K562 (cell line): ENCODE measurements at regions not wholly inside any gene's neighbourhood (a gene's known extent, or its start where the extent isn't known, plus 50 kb on each side); places are given as distances from the start of the nearest gene placed in this dataset.

ENCODE experiments used
- ARNT ChIP-seq, 2 experiments: fragments of 450-650 bp; IDR thresholded peaks; 2 replicates each; pipeline ENCODE4 v1.6.1; 2016; ENCODE audit warnings: mild to moderate bottlenecking in 1 of 2
- ASH1L ChIP-seq: fragments of 450-650 bp; IDR thresholded peaks from 2 replicates; pipeline ENCODE4 v1.6.1; 2018; ENCODE audit warnings: borderline replicate concordance, mild to moderate bottlenecking, low read depth; ENCODE audit not compliant: partially characterized antibody
- CTCF ChIP-seq, 3 experiments: IDR thresholded peaks in 2 of 3; conservative IDR thresholded peaks in 1 of 3; 2 replicates each; pipeline ENCODE4 v1.5.1; 2011 to 2012; ENCODE audit warnings: low read length in 3 of 3, mild to moderate bottlenecking in 3 of 3, control low read depth in 2 of 3, improper control_type of control experiment in 1 of 3, inconsistent platforms in 1 of 3, low read depth in 1 of 3, mixed read lengths in 1 of 3, moderate library complexity in 1 of 3; ENCODE audit not compliant: insufficient read depth in 2 of 3
- NRF1 ChIP-seq, 2 experiments: fragments of 450-650 bp; IDR thresholded peaks in 1 of 2; conservative IDR thresholded peaks in 1 of 2; 2 replicates each; pipeline ENCODE4 v1.6.1; 2014; ENCODE audit warnings: mild to moderate bottlenecking in 2 of 2
- TAF1 ChIP-seq: IDR thresholded peaks from 2 replicates; pipeline ENCODE4 v1.6.1; 2011; ENCODE audit warnings: mild to moderate bottlenecking, low read length, moderate library complexity; ENCODE audit not compliant: insufficient read depth, control insufficient read depth, severe bottlenecking; ENCODE audit errors: extremely low read depth

DNA sequence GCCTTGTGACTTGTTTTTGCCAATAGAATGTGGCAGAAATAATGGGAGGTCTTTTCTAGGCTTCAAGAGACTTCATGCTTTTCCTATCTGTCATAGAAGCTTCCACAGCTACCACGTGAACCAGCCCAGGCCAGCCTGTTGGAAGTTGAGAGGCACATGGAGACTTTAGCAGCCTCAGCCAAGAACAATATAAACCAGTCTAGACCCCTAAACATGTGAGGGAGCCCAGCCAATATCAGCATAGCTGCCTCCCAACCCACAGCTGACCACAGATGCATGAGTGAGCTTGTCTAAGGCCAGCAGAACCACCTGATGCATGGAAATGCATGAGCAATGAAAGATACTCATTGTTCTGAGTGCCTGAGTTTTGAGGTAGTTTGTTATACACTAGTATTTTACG lies 540.7 kb upstream of the BTBD3 start:
- TF ChIP-seq NRF1 (conservative IDR thresholded peaks at IDR 0.05 in 1 of 2, IDR thresholded peaks at IDR 0.05 in 1 of 2) (no peak), CTCF (IDR thresholded peaks at IDR 0.05 in 2 of 3, conservative IDR thresholded peaks at IDR 0.05 in 1 of 3; ENCODE audit: insufficient read depth in 2 of 3, low read depth in 1 of 3, low read length in 3 of 3) (no peak), ARNT (IDR thresholded peaks at IDR 0.05) (no peak), TAF1 (no peak), ASH1L (no peak)
